ENCODE measurements at regions not wholly inside any gene's neighbourhood (a gene's known extent, or its start where the extent isn't known, plus 50 kb on each side); places are given as distances from the start of the nearest gene placed in this dataset.

- TF ChIP-seq CTCF (IDR thresholded peaks at IDR 0.05; ENCODE audit: unreplicated experiment), result no peak
- CTCF ChIA-PET, result no interaction called here
- no TSS peak for BruUV-seq (replicated peaks)
- intact Hi-C loops (cut with micrococcal nuclease), result no loop called here
- Mint-ChIP-seq H3K36me3 (ENCODE audit: insufficient read depth, unreplicated experiment) (no peaks in the 10 kb centered on the region), H3K27me3 (ENCODE audit: insufficient read depth, unreplicated experiment) (peaks cover 23% of the 10 kb centered on the region), H3K4me3 (ENCODE audit: unreplicated experiment) (no peak overlapping the region), H3K4me1 (ENCODE audit: insufficient read depth, unreplicated experiment) (no peaks in the 10 kb centered on the region), H3K9me3 (ENCODE audit: unreplicated experiment) (no peaks in the 10 kb centered on the region), H3K27ac (ENCODE audit: low read depth, unreplicated experiment) (no peak overlapping the region)
- POLR2A ChIA-PET, result no interaction called here
- DNase-seq (ENCODE audit: unreplicated experiment), result no peak
Observed at GRCh38 chr13:55682776-55683175, 1457.9 kb upstream of the PRR20A start.

DNA sequence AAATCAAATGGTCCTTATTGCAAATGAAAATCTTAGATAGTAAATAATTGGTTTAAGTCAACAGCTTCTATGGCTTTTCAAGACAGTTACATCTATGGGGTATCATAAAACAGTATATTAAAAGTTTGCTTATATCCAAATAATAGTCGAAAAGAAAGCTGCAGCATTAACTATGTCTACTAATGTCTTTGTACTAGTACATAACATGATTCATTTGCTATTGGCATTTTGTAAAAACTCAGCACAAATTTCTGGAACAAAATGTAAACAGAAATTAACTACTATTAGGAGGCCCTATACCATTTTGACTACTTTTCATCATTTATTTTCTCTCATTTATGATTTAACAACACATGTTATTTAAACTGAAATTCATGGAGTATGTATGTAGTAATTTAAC, 1435.2 kb upstream of the PRR20A start:
- Mint-ChIP-seq H3K27me3 (ENCODE audit: insufficient read depth, unreplicated experiment) (no peaks in the 10 kb centered on the region), H3K27ac (ENCODE audit: low read depth, unreplicated experiment) (no peak overlapping the region), H3K9me3 (ENCODE audit: unreplicated experiment) (no peaks in the 10 kb centered on the region), H3K4me1 (ENCODE audit: insufficient read depth, unreplicated experiment) (peaks cover 11% of the 10 kb centered on the region), H3K36me3 (ENCODE audit: insufficient read depth, unreplicated experiment) (no peaks in the 10 kb centered on the region), H3K4me3 (ENCODE audit: unreplicated experiment) (no peak overlapping the region)
- ChIA-PET POLR2A (no interaction called here), CTCF (no interaction called here)
- intact Hi-C loops (cut with micrococcal nuclease), result no loop called here
- no peak for TF ChIP-seq CTCF (IDR thresholded peaks at IDR 0.05; ENCODE audit: unreplicated experiment)
- no TSS peak for BruUV-seq (replicated peaks)
- no peak for DNase-seq (ENCODE audit: unreplicated experiment)

GRCh38 chr13:55705971-55706370, 1434.7 kb upstream of the PRR20A start:
- H3K27ac Mint-ChIP-seq (ENCODE audit: low read depth, unreplicated experiment), result no peak overlapping the region
- H3K9me3 Mint-ChIP-seq (ENCODE audit: unreplicated experiment), result no peaks in the 10 kb centered on the region
- H3K27me3 Mint-ChIP-seq (ENCODE audit: insufficient read depth, unreplicated experiment), result no peaks in the 10 kb centered on the region
- H3K36me3 Mint-ChIP-seq (ENCODE audit: insufficient read depth, unreplicated experiment), result no peaks in the 10 kb centered on the region
- H3K4me3 Mint-ChIP-seq (ENCODE audit: unreplicated experiment), result no peak overlapping the region
- H3K4me1 Mint-ChIP-seq (ENCODE audit: insufficient read depth, unreplicated experiment), result peaks cover 11% of the 10 kb centered on the region
- ChIA-PET CTCF (no interaction called here), POLR2A (no interaction called here)
- no TSS peak for BruUV-seq (replicated peaks)
- no peak for TF ChIP-seq CTCF (IDR thresholded peaks at IDR 0.05; ENCODE audit: unreplicated experiment)
- intact Hi-C loops (cut with micrococcal nuclease), result no loop called here
- no peak for DNase-seq (ENCODE audit: unreplicated experiment)

DNA sequence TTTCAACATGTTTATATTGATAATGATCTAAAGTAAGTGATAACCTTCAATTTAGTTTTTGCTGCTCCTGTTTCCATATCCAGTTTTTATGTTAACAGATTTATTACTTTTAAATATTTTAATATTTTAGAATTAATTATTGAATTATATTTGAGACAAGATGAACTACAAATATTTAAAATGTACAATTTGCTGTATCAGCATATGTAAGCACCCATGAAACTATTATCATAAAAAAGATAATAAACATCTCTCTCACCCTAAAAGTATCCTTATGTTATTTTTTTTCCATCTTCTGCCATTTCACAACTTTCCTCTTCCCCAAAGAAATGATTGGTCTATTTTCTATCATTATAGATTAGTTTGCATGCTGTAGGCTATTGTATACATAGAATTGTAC, 1426.6 kb upstream of the PRR20A start:
- TF ChIP-seq CTCF (IDR thresholded peaks at IDR 0.05; ENCODE audit: unreplicated experiment), result no peak
- no peak for DNase-seq (ENCODE audit: unreplicated experiment)
- intact Hi-C loops (cut with micrococcal nuclease), result no loop called here
- no TSS peak for BruUV-seq (replicated peaks)
- Mint-ChIP-seq H3K27ac (ENCODE audit: low read depth, unreplicated experiment) (no peak overlapping the region), H3K27me3 (ENCODE audit: insufficient read depth, unreplicated experiment) (no peaks in the 10 kb centered on the region), H3K4me3 (ENCODE audit: unreplicated experiment) (no peak overlapping the region), H3K36me3 (ENCODE audit: insufficient read depth, unreplicated experiment) (no peaks in the 10 kb centered on the region), H3K4me1 (ENCODE audit: insufficient read depth, unreplicated experiment) (peaks cover 10% of the 10 kb centered on the region), H3K9me3 (ENCODE audit: unreplicated experiment) (peaks cover 11% of the 10 kb centered on the region)
- ChIA-PET CTCF (no interaction called here), POLR2A (no interaction called here)

Data from MCF 10A (cell line).